ENCODE measurements at regions not wholly inside any gene's neighbourhood (a gene's known extent, or its start where the extent isn't known, plus 50 kb on each side); places are given as distances from the start of the nearest gene placed in this dataset.
A peak's percentile ranks its signal among the peaks of the same experiment; 100 is the strongest.

DNA sequence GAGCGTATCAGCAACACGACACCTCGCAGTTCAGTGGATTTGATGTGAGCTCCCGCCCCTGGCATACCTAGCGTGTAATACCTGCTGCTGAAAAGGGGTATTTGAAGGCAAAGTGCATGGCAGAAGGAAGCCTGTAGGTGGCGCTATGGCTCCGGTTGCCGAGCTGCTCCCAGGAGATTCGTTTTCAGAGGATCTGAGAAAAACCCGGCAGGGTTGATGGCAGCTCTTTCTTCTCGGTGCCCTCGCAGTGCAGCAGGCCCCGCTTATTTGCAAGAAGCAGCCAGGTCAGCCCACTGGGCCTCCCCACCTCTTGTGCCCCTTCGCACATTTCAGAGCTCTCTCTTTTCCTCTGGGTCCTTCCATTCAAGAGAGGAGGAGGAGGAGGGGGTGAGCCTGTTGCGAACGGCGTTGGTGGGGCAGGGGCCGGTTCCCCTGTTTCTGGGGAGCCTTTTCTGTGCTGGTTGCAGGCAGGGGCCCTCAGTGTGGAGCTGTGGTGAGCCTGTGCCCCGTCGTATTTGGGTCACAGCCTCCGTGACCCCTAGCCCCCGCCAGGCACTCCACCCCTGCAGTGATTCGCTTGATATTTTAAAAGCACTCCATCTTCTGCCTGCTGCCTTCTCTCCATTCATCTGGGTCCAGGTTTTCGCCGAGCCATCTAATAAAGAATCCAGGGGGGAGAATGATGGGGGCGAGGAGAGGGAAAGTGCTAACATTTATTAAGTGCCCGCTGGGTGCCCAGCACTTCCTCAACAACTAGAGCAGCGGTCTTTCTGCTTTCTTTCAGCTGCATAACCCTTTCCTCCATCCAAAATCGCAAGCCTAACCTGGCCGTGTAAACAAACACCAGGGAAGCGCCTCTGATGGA is 85.3 kb upstream of the SYT13 start:
- Histone ChIP-seq H3K4me1 (ENCODE audit: insufficient read depth, low read length) (no peaks in the 10 kb centered on the region; the same call in 1 of the 2 replicates), H3K9ac (ENCODE audit: low read depth, low read length) (peak overlapping the region; percentile 19; the same call in 1 of the 2 replicates), H3K9me3 (ENCODE audit: control insufficient read depth, insufficient read depth, low read length) (no peaks in the 10 kb centered on the region)

DNA sequence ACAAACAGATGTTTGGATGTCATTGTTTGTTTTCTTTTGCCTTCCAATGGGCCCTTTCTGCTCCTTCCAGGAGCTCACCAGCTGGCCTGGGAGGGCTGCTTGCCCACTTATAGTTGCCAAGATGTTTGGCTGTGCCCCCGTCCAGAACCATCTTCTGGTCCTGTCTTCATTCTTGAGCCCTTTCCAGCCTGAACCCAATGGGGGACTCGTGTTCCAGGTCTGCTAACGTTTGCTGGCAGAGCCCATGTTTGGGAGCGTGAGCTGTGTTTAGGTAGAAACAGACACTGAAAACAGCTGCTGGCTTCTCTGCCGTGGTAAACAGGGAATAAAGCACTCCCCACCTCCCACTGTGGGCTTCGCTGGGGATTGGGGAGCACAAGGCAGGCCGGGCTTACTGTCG is 83.2 kb upstream of the SYT13 start:
- no peaks in the 10 kb centered on the region; the same call in 1 of the 2 replicates for H3K4me1 ChIP-seq (ENCODE audit: insufficient read depth, low read length)
- H3K36me3 ChIP-seq (ENCODE audit: insufficient read depth, low read length) = no peaks in the 10 kb centered on the region
- no peak overlapping the region for H3K9ac ChIP-seq (ENCODE audit: low read depth, low read length)
- H3K9me3 ChIP-seq (ENCODE audit: control insufficient read depth, insufficient read depth, low read length) = no peaks in the 10 kb centered on the region

More for the DNA sequence above, 85.3 kb upstream of the SYT13 start:
- no peaks in the 10 kb centered on the region for H3K36me3 ChIP-seq (ENCODE audit: insufficient read depth, low read length)

DNA sequence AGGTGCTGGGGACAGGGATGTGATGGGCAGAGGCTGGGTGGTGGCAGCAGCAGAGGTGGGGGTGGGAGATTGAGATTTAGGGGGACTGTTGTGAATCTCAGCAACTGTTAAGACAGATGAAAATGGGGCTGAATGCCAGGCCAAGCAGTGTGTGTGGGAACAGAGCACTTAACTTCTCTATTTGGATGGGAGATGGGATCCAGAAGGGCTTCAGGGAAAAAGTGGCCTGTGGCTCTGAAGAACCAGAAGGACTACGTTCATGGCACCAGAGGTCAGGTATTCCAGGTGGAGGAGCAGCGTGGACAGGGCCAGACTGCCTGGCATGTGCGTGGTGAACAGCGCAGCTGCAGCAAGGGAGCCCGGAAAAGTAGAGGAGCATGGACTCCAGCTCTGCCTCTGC is 82.6 kb upstream of the SYT13 start:
- no peaks in the 10 kb centered on the region for H3K36me3 ChIP-seq (ENCODE audit: insufficient read depth, low read length)
- no peak overlapping the region for H3K9ac ChIP-seq (ENCODE audit: low read depth, low read length)
- no peaks in the 10 kb centered on the region; the same call in 1 of the 2 replicates for H3K4me1 ChIP-seq (ENCODE audit: insufficient read depth, low read length)
- no peaks in the 10 kb centered on the region for H3K9me3 ChIP-seq (ENCODE audit: control insufficient read depth, insufficient read depth, low read length)

DNA sequence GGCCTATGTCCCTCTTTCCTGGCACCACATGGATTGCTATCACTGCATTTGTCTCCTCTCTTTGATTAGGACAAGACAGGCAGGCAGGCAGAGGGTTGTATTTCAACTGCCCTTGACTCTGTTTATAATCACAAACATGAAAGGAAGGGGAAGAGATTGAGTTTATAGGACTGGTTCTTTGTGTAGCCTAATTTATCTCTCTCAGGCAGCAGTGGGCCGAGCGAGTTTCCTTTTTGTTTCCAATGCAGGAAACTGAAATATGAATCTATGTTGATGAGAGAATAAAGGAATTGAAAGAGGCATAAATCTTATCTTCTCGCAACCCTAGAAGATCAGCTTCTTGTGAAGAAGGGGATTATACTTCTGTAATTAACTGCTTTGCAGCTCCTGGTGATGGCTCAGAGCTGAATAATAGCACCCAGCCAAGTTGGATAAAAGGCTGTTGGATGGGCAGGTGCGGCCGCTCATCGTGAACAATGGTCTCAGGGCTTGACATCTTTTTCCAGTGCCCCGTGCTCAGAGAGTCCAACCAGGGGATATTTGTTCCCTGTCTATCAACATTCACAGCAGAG is 80.6 kb upstream of the SYT13 start:
- Histone ChIP-seq H3K4me1 (ENCODE audit: insufficient read depth, low read length) (no peaks in the 10 kb centered on the region; the same call in 1 of the 2 replicates), H3K9me3 (ENCODE audit: control insufficient read depth, insufficient read depth, low read length) (no peaks in the 10 kb centered on the region), H3K9ac (ENCODE audit: low read depth, low read length) (no peak overlapping the region), H3K36me3 (ENCODE audit: insufficient read depth, low read length) (no peaks in the 10 kb centered on the region)

DNA sequence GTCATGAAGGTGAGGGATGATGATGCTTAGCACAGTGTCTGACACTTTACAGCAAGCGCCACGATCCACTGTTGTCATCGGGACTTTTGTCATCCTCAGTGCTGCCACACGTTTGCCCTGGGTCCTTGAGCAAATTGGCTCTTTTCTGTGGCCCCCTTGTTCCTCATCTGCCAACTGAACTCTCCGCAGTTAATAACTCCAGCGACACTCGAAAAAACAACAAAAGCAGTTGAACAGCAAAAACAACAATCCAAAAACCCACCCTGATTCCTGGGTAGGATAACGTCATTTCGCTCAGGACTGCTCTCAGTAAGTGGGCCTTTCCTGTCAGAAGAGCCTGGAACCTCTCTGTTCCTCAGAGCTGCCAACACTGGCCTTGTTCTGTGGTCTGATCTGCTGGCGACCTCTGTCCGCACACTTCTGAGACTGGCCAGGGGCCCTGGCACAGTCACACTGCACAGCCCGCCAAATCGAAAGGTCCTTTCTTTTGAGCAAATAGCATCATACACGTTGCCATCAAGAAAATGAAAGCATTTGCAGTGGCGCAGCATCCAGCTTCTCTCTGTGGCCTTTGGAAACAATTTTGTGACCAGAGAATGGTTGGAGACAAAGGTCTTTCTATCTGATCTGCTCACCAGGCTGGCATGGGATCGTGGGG is 79.9 kb upstream of the SYT13 start:
- Histone ChIP-seq H3K36me3 (ENCODE audit: insufficient read depth, low read length) (no peaks in the 10 kb centered on the region), H3K9me3 (ENCODE audit: control insufficient read depth, insufficient read depth, low read length) (no peaks in the 10 kb centered on the region), H3K9ac (ENCODE audit: low read depth, low read length) (no peak overlapping the region), H3K4me1 (ENCODE audit: insufficient read depth, low read length) (no peaks in the 10 kb centered on the region; the same call in 1 of the 2 replicates)

DNA sequence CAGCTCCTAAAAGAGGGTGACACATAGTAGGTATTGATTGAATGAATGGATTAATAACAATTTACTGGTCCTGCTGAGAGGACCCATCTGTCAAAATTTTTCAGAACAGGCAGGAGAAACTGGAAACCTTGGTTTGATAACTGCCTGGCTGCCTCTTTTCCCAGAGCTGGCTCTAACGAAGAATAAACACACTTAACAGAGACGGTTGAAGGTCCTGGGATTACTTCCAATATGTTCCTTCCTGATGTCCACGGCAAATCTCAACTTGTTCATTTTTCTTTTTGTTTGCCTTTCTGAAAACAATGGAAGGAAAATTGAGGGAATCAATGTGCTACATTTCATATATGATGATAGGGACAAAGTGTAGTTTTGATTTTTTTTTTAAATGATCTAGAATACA is 76.5 kb upstream of the SYT13 start:
- Histone ChIP-seq H3K36me3 (ENCODE audit: insufficient read depth, low read length) (no peaks in the 10 kb centered on the region), H3K4me1 (ENCODE audit: insufficient read depth, low read length) (no peaks in the 10 kb centered on the region), H3K9me3 (ENCODE audit: control insufficient read depth, insufficient read depth, low read length) (no peaks in the 10 kb centered on the region), H3K9ac (ENCODE audit: low read depth, low read length) (no peak overlapping the region)

DNA sequence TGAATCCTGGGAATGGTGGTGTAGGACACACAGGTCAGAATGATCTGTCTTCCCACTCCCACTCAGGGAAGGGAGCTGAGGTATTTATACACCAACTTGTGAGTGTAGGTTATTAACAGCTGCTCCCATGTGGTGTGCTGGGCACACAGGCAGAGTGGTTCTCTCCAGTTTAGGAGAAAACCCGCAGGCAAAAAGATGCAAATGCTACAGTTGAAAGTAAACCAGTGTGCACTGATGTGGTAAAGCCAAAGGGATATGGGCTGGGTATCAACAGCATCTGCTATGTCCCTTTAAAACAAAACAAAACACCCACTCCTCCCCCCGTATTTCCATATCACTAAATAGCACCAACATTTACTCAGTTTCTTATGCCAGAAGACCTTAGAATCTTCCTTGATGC is 75.4 kb upstream of the SYT13 start:
- Histone ChIP-seq H3K4me1 (ENCODE audit: insufficient read depth, low read length) (no peaks in the 10 kb centered on the region), H3K36me3 (ENCODE audit: insufficient read depth, low read length) (no peaks in the 10 kb centered on the region), H3K9ac (ENCODE audit: low read depth, low read length) (no peak overlapping the region), H3K9me3 (ENCODE audit: control insufficient read depth, insufficient read depth, low read length) (no peaks in the 10 kb centered on the region)

DNA sequence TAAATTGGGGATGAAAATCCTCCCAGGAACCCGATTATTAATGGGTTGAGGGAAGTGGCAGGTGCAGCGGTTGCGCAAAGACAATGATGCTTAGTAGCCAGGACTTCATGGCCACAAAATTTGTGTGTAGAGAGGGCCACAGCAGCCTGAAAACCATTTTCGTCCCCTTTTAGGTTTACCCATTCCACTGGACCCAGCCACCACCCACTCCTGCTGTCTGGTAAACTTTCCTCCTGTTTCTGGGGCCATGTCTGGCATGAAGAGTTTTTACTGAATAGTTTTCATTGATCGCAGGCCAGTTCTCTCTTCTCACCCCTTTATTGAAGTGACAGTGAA is 69.5 kb upstream of the SYT13 start:
- H3K4me1 ChIP-seq (ENCODE audit: insufficient read depth, low read length) = peaks cover 12% of the 10 kb centered on the region
- H3K9me3 ChIP-seq (ENCODE audit: control insufficient read depth, insufficient read depth, low read length) = no peaks in the 10 kb centered on the region
- H3K36me3 ChIP-seq (ENCODE audit: insufficient read depth, low read length) = no peaks in the 10 kb centered on the region
- peak overlapping the region; percentile 80 for H3K9ac ChIP-seq (ENCODE audit: low read depth, low read length)

DNA sequence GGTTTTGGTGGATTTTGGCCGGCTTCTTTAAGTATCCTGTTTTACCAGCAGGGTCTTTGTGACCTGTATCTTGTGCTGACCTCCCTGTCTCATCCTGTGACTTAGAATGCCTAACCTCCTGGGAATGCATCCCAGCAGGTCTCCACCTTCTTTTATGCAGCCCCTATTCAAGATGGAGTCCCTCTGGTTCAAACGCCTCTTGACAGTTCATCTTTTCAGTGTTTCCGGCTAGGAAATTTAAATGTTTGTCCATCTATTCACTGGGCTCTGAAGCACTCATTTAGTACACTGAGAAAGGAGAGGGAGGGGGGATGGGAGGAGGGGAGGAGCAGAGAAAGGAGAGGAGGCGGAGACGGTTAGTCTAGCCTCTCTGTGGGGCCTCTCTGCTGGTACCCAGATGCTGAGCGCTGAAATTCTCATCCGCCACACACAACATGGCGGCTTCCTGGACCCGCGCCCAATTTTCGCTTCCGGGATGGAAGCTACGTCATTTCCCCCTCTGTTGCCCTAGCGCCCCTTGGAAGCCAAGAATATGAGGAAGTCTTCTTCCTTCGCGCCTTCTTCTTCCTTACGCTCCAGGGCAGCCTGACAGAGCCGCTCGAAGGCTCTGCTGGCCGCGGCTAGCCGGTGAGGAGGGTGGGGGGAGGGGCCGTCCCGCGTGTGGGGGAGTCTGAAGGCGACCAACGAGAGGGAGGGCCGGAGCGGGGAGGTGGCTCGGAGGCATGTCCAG is 69.0 kb upstream of the SYT13 start:
- Histone ChIP-seq H3K9ac (ENCODE audit: low read depth, low read length) (peak overlapping the region; percentile 80), H3K36me3 (ENCODE audit: insufficient read depth, low read length) (no peaks in the 10 kb centered on the region)

DNA sequence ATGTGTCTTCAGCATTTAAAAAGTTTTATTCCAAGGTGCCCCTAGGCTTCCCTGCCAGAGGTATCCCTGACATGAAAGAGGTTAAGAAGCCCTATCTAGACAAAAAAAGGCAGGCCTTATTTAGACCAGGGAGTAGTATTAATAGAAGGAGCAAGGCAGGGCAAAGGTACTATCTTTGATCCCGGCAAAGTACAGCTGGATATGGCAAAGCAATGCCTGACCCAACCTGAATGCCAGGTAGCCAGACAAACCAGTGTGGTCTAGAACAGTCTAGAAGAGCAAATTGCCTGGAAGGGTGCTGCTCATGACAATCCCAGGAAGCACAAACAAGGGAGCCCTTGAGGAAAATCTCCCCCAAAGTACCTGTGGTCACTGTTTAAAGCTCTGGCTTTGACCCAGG is 62.6 kb upstream of the SYT13 start:
- H3K9ac ChIP-seq (ENCODE audit: low read depth, low read length) = no peak overlapping the region
- H3K9me3 ChIP-seq (ENCODE audit: control insufficient read depth, insufficient read depth, low read length) = no peaks in the 10 kb centered on the region
- peaks cover 34% of the 10 kb centered on the region for H3K4me1 ChIP-seq (ENCODE audit: insufficient read depth, low read length)
- H3K36me3 ChIP-seq (ENCODE audit: insufficient read depth, low read length) = no peaks in the 10 kb centered on the region

More for the DNA sequence above, 69.0 kb upstream of the SYT13 start:
- Histone ChIP-seq H3K9me3 (ENCODE audit: control insufficient read depth, insufficient read depth, low read length) (no peaks in the 10 kb centered on the region), H3K4me1 (ENCODE audit: insufficient read depth, low read length) (peaks cover 12% of the 10 kb centered on the region)

DNA sequence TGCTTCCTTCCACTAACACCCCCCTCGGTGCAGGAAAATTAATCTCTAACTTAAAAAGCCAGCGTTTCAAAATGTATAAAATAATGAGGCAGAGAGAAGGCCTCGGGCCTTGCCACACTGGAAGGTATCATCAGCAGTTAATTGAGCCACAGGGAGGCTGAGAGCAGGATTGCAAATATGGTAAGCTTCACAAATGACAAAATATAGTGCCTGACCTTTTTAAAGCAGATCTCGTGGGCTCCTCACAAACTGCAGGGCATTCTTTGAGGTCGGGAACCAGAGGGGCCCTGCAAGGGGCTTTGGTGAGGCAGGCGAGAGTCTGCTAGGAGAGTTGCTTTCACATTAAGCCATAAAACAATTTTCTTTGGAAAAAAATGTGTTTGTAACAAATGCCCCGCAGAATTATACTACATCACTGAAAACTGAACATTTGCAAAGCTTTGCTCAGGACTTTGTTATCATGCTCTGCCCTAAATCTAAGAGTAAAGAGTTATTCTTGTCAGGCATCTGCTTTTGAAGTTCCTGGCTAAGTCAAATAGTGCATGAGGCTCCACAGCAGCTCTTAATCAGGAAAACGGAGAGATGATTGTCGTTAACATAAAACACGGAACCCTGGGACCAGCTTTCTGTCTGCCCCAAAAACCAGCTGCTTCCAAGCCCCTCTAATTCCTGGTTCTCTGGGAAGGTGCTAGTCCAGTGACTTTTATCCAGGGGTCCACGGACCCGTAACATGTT is 61.4 kb upstream of the SYT13 start:
- Histone ChIP-seq H3K9me3 (ENCODE audit: control insufficient read depth, insufficient read depth, low read length) (no peaks in the 10 kb centered on the region), H3K9ac (ENCODE audit: low read depth, low read length) (no peak overlapping the region), H3K36me3 (ENCODE audit: insufficient read depth, low read length) (no peaks in the 10 kb centered on the region), H3K4me1 (ENCODE audit: insufficient read depth, low read length) (peaks cover 38% of the 10 kb centered on the region)

DNA sequence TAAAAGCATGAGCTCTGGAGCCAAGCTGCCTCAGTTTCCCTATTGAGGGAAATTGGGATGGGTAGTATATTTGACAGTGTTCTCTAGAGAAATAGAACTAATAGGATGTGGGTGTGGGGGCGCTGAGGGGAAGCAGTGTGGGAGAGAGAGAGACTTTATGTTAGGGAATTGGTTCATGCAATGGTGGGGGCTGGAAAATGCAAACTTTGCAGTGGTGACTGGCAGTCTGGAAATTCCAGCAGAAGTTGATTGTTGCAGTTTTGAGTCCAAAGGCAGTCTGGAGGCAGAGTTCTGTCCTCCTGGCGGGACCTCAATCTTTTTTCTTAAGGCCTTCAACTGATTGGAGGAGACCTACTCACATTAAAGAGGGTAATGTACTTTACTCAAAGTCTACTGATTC is 59.4 kb upstream of the SYT13 start:
- Histone ChIP-seq H3K9me3 (ENCODE audit: control insufficient read depth, insufficient read depth, low read length) (no peaks in the 10 kb centered on the region), H3K4me1 (ENCODE audit: insufficient read depth, low read length) (peaks cover 38% of the 10 kb centered on the region), H3K36me3 (ENCODE audit: insufficient read depth, low read length) (no peaks in the 10 kb centered on the region), H3K9ac (ENCODE audit: low read depth, low read length) (no peak overlapping the region)

DNA sequence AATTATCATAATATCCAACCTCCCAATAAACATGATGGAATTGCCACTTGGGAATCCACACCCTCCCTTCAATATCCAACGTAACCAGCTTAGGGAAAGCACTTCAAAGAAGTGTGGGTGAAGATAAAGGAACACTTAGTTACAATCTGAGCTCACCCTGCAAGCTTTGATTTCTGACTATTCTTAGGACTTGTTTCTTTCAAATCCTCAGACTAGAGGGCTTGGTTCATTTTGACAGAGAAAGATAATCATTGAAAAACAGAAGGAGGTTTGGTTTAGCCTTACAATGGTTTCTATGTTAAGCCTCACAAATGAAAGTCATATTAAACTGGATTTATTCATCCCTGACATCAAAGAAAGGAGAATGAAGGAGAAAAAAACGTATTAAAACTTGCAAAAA is 57.9 kb upstream of the SYT13 start:
- H3K36me3 ChIP-seq (ENCODE audit: insufficient read depth, low read length) = no peaks in the 10 kb centered on the region
- peaks cover 41% of the 10 kb centered on the region for H3K4me1 ChIP-seq (ENCODE audit: insufficient read depth, low read length)
- H3K9ac ChIP-seq (ENCODE audit: low read depth, low read length) = no peak overlapping the region
- H3K9me3 ChIP-seq (ENCODE audit: control insufficient read depth, insufficient read depth, low read length) = no peaks in the 10 kb centered on the region

DNA sequence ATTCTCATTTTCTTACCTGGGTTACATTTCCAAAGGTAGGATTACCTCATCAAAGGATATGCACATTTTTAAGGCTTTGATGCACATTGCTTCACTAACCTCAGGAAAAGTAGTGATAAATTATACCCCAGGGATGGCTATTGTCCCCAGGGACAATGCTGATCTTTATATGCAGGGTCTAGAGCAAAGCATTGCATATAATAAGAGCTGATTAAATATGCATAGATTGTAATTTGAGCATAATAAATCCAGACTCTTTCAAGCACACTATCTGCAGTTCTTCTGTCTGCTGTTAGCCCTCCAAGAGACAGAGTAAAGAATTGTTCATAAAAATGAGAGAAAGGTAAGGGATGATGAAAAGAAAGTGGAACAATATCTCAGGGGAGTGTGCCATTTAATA is 57.3 kb upstream of the SYT13 start:
- H3K4me1 ChIP-seq (ENCODE audit: insufficient read depth, low read length) = peaks cover 41% of the 10 kb centered on the region
- no peaks in the 10 kb centered on the region for H3K36me3 ChIP-seq (ENCODE audit: insufficient read depth, low read length)
- no peak overlapping the region for H3K9ac ChIP-seq (ENCODE audit: low read depth, low read length)
- no peaks in the 10 kb centered on the region for H3K9me3 ChIP-seq (ENCODE audit: control insufficient read depth, insufficient read depth, low read length)
